Ascending aorta (tissue), 2 donors: ENCODE measurements at regions not wholly inside any gene's neighbourhood (a gene's known extent, or its start where the extent isn't known, plus 50 kb on each side); places are given as distances from the start of the nearest gene placed in this dataset.
A peak's percentile ranks its signal among the peaks of the same experiment; 100 is the strongest.

ENCODE experiments used
- DNase-seq, 2 donors: peaks; one replicate each; pipeline ENCODE4 v3.0.0-alpha.2; 2019; ENCODE audit warnings: low spot score in 2 of 2
- H3K27ac ChIP-seq, 2 donors: fragments of 200-600 bp; sonication (generic); one replicate each; pipeline ENCODE4 v1.5.1; 2016 to 2017; ENCODE audit warnings: mild to moderate bottlenecking in 1 of 2
- H3K27me3 ChIP-seq: fragments of 200-600 bp; sonication (generic); one replicate; pipeline ENCODE4 v1.5.1; 2017
- H3K36me3 ChIP-seq, 2 donors: fragments of 200-600 bp; sonication (generic); one replicate each; pipeline ENCODE4 v1.5.1; 2016
- H3K4me1 ChIP-seq, 2 donors: fragments of 200-600 bp; sonication (generic); one replicate each; pipeline ENCODE4 v1.5.1; 2016 to 2017; ENCODE audit warnings: mild to moderate bottlenecking in 1 of 2
- H3K4me3 ChIP-seq, 2 donors: fragments of 200-600 bp; sonication (generic); one replicate each; pipeline ENCODE4 v1.5.1; 2016 to 2017; ENCODE audit warnings: mild to moderate bottlenecking in 1 of 2
- H3K9me3 ChIP-seq, 2 donors: fragments of 200-600 bp; sonication (generic); one replicate each; pipeline ENCODE4 v1.5.1; 2016
- CTCF ChIP-seq, 3 experiments: fragments of 200-600 bp in 2 of 3; fragments of 450-650 bp in 1 of 3; sonication (generic) in 2 of 3; IDR thresholded peaks; one replicate each; pipeline ENCODE4 v1.5.1; 2016 to 2019; ENCODE audit warnings: antibody characterized with exemption in 3 of 3, mild to moderate bottlenecking in 1 of 3, moderate library complexity in 1 of 3
- intact Hi-C: fragments of 100-400 bp; cut with DNase I; formaldehyde crosslinking; loops from one replicate; pipeline ENCODE4 v1.15.1; 2023

- Histone ChIP-seq H3K27ac (peak overlapping the region in 1 of 2 donors; percentile 8), H3K27me3 (no peaks in the 10 kb centered on the region), H3K9me3 (no peaks in the 10 kb centered on the region), H3K36me3 (no peaks in the 10 kb centered on the region), H3K4me3 (no peak overlapping the region), H3K4me1 (no peaks in the 10 kb centered on the region)
- DNase-seq: no peak
- TF ChIP-seq CTCF (IDR thresholded peaks at IDR 0.05): no peak
- intact Hi-C loops: no loop called here
These were observed 287.6 kb upstream of the DPH6 start for GRCh38 chr15:35833581-35833980.

GRCh38 chr15:35834216-35834830, 288.4 kb upstream of the DPH6 start:
- no peak for DNase-seq
- H3K4me1 ChIP-seq: no peaks in the 10 kb centered on the region
- H3K36me3 ChIP-seq: no peaks in the 10 kb centered on the region
- H3K4me3 ChIP-seq: no peak overlapping the region
- no peaks in the 10 kb centered on the region for H3K27me3 ChIP-seq
- no peak for TF ChIP-seq CTCF (IDR thresholded peaks at IDR 0.05)
- H3K27ac ChIP-seq: no peak overlapping the region
- intact Hi-C loops: no loop called here
- no peaks in the 10 kb centered on the region for H3K9me3 ChIP-seq

- H3K27me3 ChIP-seq: no peaks in the 10 kb centered on the region
- intact Hi-C loops: no loop called here
- no peaks in the 10 kb centered on the region for H3K4me1 ChIP-seq
These were observed 288.9 kb upstream of the DPH6 start for GRCh38 chr15:35834866-35835265.

GRCh38 chr15:35838424-35839111, 292.6 kb upstream of the DPH6 start:
- H3K4me3 ChIP-seq: no peak overlapping the region
- no peak overlapping the region for H3K27ac ChIP-seq
- no peaks in the 10 kb centered on the region for H3K9me3 ChIP-seq
- intact Hi-C loops: no loop called here
- no peaks in the 10 kb centered on the region for H3K4me1 ChIP-seq
- DNase-seq: no peak
- no peaks in the 10 kb centered on the region for H3K36me3 ChIP-seq
- H3K27me3 ChIP-seq: no peaks in the 10 kb centered on the region
- no peak for TF ChIP-seq CTCF (IDR thresholded peaks at IDR 0.05)

More at GRCh38 chr15:35834866-35835265, 288.9 kb upstream of the DPH6 start:
- DNase-seq: no peak
- TF ChIP-seq CTCF (IDR thresholded peaks at IDR 0.05): no peak
- Histone ChIP-seq H3K4me3 (no peak overlapping the region), H3K27ac (no peak overlapping the region), H3K36me3 (no peaks in the 10 kb centered on the region), H3K9me3 (no peaks in the 10 kb centered on the region)

- no peak for TF ChIP-seq CTCF (IDR thresholded peaks at IDR 0.05)
- no peak for DNase-seq
- Histone ChIP-seq H3K4me1 (no peaks in the 10 kb centered on the region), H3K36me3 (no peaks in the 10 kb centered on the region), H3K27ac (no peak overlapping the region), H3K9me3 (no peaks in the 10 kb centered on the region), H3K4me3 (no peak overlapping the region), H3K27me3 (no peaks in the 10 kb centered on the region)
- intact Hi-C loops: loop anchor here (10.0 kb wide), 1 partner anchor 252 kb away; no protein-coding TSS in a partner anchor
These were observed 296.7 kb upstream of the DPH6 start for GRCh38 chr15:35842631-35843030.
